ENCODE measurements at regions not wholly inside any gene's neighbourhood (a gene's known extent, or its start where the extent isn't known, plus 50 kb on each side); places are given as distances from the start of the nearest gene placed in this dataset.

GRCh38 chr14:105847400-105847799 lies 321.0 kb downstream of the TMEM121 start:
- H3K9me3 ChIP-seq (ENCODE audit: control insufficient read depth in 1 of 2, low read length in 2 of 2) = peaks cover 0 to 17% of the 10 kb centered on the region in 2 donors

GRCh38 chr14:105848570-105848969 lies 322.2 kb downstream of the TMEM121 start:
- Histone ChIP-seq H3K4me1 (ENCODE audit: control insufficient read depth in 1 of 2, insufficient read depth in 2 of 2, low read length in 2 of 2) (no peaks in the 10 kb centered on the region), H3K36me3 (ENCODE audit: control insufficient read depth in 1 of 2, insufficient read depth in 2 of 2, low read length in 2 of 2) (no peaks in the 10 kb centered on the region), H3K9me3 (ENCODE audit: control insufficient read depth in 1 of 2, low read length in 2 of 2) (peaks cover 0 to 17% of the 10 kb centered on the region in 2 donors), H3K4me3 (ENCODE audit: low read depth in 1 of 2, low read length in 2 of 2) (no peak overlapping the region), H3K27me3 (ENCODE audit: low read depth, low read length) (no peaks in the 10 kb centered on the region), H3K27ac (ENCODE audit: low read length) (no peak overlapping the region)

More at GRCh38 chr14:105847400-105847799, 321.0 kb downstream of the TMEM121 start:
- H3K36me3 ChIP-seq (ENCODE audit: control insufficient read depth in 1 of 2, insufficient read depth in 2 of 2, low read length in 2 of 2) = no peaks in the 10 kb centered on the region
- no peak overlapping the region for H3K27ac ChIP-seq (ENCODE audit: low read length)
- H3K27me3 ChIP-seq (ENCODE audit: low read depth, low read length) = no peaks in the 10 kb centered on the region
- H3K4me3 ChIP-seq (ENCODE audit: low read depth in 1 of 2, low read length in 2 of 2) = no peak overlapping the region
- H3K4me1 ChIP-seq (ENCODE audit: control insufficient read depth in 1 of 2, insufficient read depth in 2 of 2, low read length in 2 of 2) = no peaks in the 10 kb centered on the region

DNA sequence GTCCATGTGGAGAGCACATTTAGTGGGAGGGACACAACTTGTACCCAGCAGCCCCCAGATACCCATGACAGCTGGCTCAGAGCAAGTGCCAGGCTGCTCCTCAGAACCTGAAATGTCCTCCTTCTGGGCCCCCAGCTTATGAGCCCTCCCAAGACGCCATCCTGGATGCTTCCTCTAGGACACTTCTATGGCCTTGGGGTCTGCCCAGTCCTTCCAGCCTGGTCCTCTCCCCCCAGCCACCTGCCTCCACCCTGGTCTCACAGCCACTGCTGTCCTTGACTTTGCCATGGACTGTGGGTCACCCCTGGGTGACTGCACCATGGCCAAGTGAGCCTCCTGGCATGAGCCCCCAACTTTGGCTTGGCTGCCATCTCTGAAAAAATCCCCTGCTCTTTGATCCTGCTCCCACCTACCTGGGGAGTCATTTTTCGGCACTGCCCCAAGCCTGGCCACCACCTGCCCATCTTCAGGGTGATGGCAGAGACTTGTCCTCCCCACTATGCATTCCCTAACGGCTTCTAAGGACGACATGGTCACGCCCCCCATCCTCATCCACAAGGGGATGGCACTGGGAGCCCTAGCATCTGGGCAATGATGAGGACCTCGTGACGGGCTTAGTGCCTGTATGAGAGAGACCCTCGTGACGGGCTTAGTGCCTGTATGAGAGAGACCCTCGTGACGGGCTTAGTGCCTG lies 323.7 kb downstream of the TMEM121 start:
- no peak overlapping the region for H3K4me3 ChIP-seq (ENCODE audit: low read depth in 1 of 2, low read length in 2 of 2)
- H3K27ac ChIP-seq (ENCODE audit: low read length) = no peak overlapping the region
- H3K36me3 ChIP-seq (ENCODE audit: control insufficient read depth in 1 of 2, insufficient read depth in 2 of 2, low read length in 2 of 2) = no peaks in the 10 kb centered on the region
- no peaks in the 10 kb centered on the region for H3K27me3 ChIP-seq (ENCODE audit: low read depth, low read length)
- peaks cover 0 to 17% of the 10 kb centered on the region in 2 donors for H3K9me3 ChIP-seq (ENCODE audit: control insufficient read depth in 1 of 2, low read length in 2 of 2)
- H3K4me1 ChIP-seq (ENCODE audit: control insufficient read depth in 1 of 2, insufficient read depth in 2 of 2, low read length in 2 of 2) = no peaks in the 10 kb centered on the region

GRCh38 chr14:105850853-105851581 lies 324.6 kb downstream of the TMEM121 start:
- H3K9me3 ChIP-seq (ENCODE audit: control insufficient read depth in 1 of 2, low read length in 2 of 2) = peaks cover 0 to 17% of the 10 kb centered on the region in 2 donors
- no peak overlapping the region for H3K27ac ChIP-seq (ENCODE audit: low read length)
- H3K4me1 ChIP-seq (ENCODE audit: control insufficient read depth in 1 of 2, insufficient read depth in 2 of 2, low read length in 2 of 2) = no peaks in the 10 kb centered on the region

DNA sequence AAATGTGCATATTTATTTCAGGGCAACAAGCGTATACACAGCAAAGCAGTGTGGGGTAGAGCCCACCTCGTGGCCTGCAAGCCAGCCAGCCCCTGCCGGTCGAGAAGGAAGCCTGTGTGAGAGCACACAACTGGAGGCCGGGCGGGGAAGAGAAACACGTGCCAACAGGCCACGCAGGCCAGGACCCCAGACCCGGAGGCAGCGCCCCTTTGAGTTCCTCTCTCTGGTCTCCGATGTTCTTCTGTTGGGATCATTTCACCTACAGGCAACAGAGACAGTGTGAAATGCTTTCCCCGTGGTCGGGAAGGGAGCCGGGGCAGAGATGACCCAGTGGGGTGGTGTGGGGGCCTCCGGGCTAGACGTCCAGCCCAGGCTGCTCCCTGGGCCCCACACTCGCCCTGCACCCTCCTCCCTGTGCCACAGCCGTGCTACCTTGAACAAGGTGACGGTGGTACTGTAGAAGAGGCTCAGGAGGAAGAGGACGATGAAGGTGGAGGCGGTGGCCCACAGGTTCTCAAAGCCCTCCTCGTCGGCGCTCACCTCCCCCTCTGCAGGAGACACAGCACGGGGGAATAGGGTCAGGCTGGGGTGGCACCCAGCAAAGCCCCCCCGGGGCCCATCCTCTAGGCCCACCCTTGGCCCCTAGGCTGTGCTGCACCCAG lies 325.5 kb downstream of the TMEM121 start:
- no peaks in the 10 kb centered on the region for H3K36me3 ChIP-seq (ENCODE audit: control insufficient read depth in 1 of 2, insufficient read depth in 2 of 2, low read length in 2 of 2)
- H3K27ac ChIP-seq (ENCODE audit: low read length) = no peak overlapping the region
- peaks cover 0 to 16% of the 10 kb centered on the region in 2 donors for H3K9me3 ChIP-seq (ENCODE audit: control insufficient read depth in 1 of 2, low read length in 2 of 2)

More at GRCh38 chr14:105850853-105851581, 324.6 kb downstream of the TMEM121 start:
- no peaks in the 10 kb centered on the region for H3K36me3 ChIP-seq (ENCODE audit: control insufficient read depth in 1 of 2, insufficient read depth in 2 of 2, low read length in 2 of 2)
- H3K27me3 ChIP-seq (ENCODE audit: low read depth, low read length) = no peaks in the 10 kb centered on the region
- H3K4me3 ChIP-seq (ENCODE audit: low read depth in 1 of 2, low read length in 2 of 2) = no peak overlapping the region

DNA sequence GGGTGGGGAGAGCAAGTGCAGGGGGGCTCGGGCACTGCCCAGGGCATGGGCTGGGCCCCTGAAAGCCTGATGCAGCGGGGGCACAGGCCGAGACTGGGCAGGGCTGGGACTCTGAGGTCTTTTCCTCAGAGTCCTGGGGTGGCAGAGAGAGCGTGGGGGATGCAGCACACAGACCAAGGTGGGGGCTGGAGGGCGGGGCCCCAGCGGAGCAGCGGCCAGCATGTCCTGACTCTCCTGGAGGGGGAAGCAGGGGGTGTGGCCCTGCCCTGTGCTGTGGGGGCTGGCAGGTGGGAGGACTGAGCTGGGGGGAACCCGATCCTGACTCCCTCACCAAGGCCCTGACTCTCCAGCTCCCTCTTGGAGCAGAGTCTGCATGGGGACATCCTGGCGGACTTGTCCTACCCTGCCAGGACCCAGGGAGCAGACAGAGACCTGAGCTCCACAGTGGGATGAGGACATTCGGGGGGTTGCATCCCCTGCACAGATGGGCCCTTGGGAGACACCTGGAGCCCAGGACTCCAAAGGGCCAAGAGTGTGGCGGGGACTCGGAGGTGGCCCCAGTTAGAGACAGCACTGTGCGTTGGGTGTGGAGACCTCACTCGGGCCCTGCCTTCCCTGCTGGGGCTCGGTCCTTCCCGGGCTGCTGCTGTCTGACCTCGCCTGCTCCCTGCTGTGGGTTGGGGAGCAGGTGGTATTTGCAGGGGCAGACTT lies 326.1 kb downstream of the TMEM121 start:
- Histone ChIP-seq H3K4me1 (ENCODE audit: control insufficient read depth in 1 of 2, insufficient read depth in 2 of 2, low read length in 2 of 2) (no peaks in the 10 kb centered on the region), H3K27ac (ENCODE audit: low read length) (no peak overlapping the region), H3K27me3 (ENCODE audit: low read depth, low read length) (no peaks in the 10 kb centered on the region), H3K9me3 (ENCODE audit: control insufficient read depth in 1 of 2, low read length in 2 of 2) (peaks cover 0 to 12% of the 10 kb centered on the region in 2 donors), H3K36me3 (ENCODE audit: control insufficient read depth in 1 of 2, insufficient read depth in 2 of 2, low read length in 2 of 2) (no peaks in the 10 kb centered on the region), H3K4me3 (ENCODE audit: low read depth in 1 of 2, low read length in 2 of 2) (no peak overlapping the region)

More for the DNA sequence above, 325.5 kb downstream of the TMEM121 start:
- Histone ChIP-seq H3K4me1 (ENCODE audit: control insufficient read depth in 1 of 2, insufficient read depth in 2 of 2, low read length in 2 of 2) (no peaks in the 10 kb centered on the region), H3K27me3 (ENCODE audit: low read depth, low read length) (no peaks in the 10 kb centered on the region), H3K4me3 (ENCODE audit: low read depth in 1 of 2, low read length in 2 of 2) (no peak overlapping the region)

GRCh38 chr14:105853089-105853906 lies 326.9 kb downstream of the TMEM121 start:
- Histone ChIP-seq H3K4me1 (ENCODE audit: control insufficient read depth in 1 of 2, insufficient read depth in 2 of 2, low read length in 2 of 2) (no peaks in the 10 kb centered on the region), H3K9me3 (ENCODE audit: control insufficient read depth in 1 of 2, low read length in 2 of 2) (peaks cover 0 to 5% of the 10 kb centered on the region in 2 donors), H3K27ac (ENCODE audit: low read length) (no peak overlapping the region), H3K36me3 (ENCODE audit: control insufficient read depth in 1 of 2, insufficient read depth in 2 of 2, low read length in 2 of 2) (no peaks in the 10 kb centered on the region), H3K4me3 (ENCODE audit: low read depth in 1 of 2, low read length in 2 of 2) (no peak overlapping the region), H3K27me3 (ENCODE audit: low read depth, low read length) (no peaks in the 10 kb centered on the region)

DNA sequence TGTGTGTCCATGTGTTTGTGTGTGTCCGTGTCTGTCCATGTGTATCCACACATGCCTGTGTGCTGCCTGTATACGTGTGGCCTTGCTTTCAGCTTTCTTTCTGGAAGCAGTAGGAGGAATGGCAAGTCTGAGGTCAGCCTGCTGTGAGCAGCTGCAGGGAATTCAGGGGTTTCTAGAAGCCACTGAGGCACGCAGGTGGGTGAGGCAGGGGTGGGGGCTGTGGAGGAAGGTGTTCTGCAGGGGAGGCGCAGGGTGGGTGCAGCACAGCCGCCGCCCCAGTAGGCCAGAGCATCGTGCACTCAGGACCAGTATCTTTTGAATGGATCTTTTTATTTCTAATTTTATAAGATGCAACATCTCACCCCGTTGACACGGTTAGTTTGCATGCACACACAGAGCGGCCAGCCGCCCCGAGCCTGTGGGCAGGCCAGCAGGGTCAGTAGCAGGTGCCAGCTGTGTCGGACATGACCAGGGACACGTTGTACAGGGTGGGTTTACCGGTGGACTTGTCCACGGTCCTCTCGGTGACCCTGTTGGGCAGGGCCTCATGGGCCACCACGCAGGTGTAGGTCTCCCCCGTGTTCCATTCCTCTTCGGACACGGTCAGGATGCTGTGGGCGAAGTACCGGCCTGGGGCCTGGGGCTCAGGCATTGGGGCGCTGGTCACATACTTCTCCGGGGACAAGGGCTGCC lies 327.7 kb downstream of the TMEM121 start:
- H3K9me3 ChIP-seq (ENCODE audit: control insufficient read depth in 1 of 2, low read length in 2 of 2) = no peaks in the 10 kb centered on the region
- H3K27ac ChIP-seq (ENCODE audit: low read length) = no peak overlapping the region

DNA sequence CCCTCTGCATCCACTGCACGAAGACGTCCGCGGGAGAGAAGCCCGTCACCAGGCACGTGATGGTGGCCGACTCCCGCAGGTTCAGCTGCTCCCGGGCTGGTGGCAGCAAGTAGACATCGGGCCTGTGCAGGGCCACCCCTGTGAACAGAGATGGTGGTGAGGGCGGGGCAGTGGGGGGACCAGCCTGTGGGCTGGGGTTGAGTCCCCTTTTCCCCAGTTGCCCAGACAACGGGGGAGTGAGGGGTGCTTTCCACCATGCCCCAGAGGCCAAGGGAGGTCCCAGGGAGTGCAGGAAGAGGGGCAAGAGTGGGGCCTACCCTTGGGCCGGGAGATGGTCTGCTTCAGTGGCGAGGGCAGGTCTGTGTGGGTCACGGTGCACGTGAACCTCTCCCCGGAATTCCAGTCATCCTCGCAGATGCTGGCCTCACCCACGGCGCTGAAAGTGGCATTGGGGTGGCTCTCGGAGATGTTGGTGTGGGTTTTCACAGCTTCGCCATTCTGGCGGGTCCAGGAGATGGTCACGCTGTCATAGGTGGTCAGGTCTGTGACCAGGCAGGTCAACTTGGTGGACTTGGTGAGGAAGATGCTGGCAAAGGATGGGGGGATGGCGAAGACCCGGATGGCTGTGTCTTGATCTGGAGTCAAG lies 328.3 kb downstream of the TMEM121 start:
- Histone ChIP-seq H3K4me1 (ENCODE audit: control insufficient read depth in 1 of 2, insufficient read depth in 2 of 2, low read length in 2 of 2) (no peaks in the 10 kb centered on the region), H3K27ac (ENCODE audit: low read length) (no peak overlapping the region), H3K27me3 (ENCODE audit: low read depth, low read length) (no peaks in the 10 kb centered on the region), H3K36me3 (ENCODE audit: control insufficient read depth in 1 of 2, insufficient read depth in 2 of 2, low read length in 2 of 2) (no peaks in the 10 kb centered on the region), H3K9me3 (ENCODE audit: control insufficient read depth in 1 of 2, low read length in 2 of 2) (no peaks in the 10 kb centered on the region), H3K4me3 (ENCODE audit: low read depth in 1 of 2, low read length in 2 of 2) (no peak overlapping the region)

More for the DNA sequence above, 327.7 kb downstream of the TMEM121 start:
- Histone ChIP-seq H3K36me3 (ENCODE audit: control insufficient read depth in 1 of 2, insufficient read depth in 2 of 2, low read length in 2 of 2) (no peaks in the 10 kb centered on the region), H3K4me1 (ENCODE audit: control insufficient read depth in 1 of 2, insufficient read depth in 2 of 2, low read length in 2 of 2) (no peaks in the 10 kb centered on the region), H3K27me3 (ENCODE audit: low read depth, low read length) (no peaks in the 10 kb centered on the region), H3K4me3 (ENCODE audit: low read depth in 1 of 2, low read length in 2 of 2) (no peak overlapping the region)

All from muscle layer of duodenum (tissue), 2 donors.